SU-DHL-6 (cell line): ENCODE measurements at regions not wholly inside any gene's neighbourhood (a gene's known extent, or its start where the extent isn't known, plus 50 kb on each side); places are given as distances from the start of the nearest gene placed in this dataset.

Source experiments
- CTCF ChIP-seq: fragments of 200-600 bp; sonication (generic); IDR thresholded peaks from one replicate; pipeline ENCODE4 v1.5.1; 2017; ENCODE audit warnings: antibody characterized with exemption, mild to moderate bottlenecking, low read length, moderate library complexity; ENCODE audit not compliant: insufficient read depth, poor library complexity, severe bottlenecking
- EZH2phosphoT487 ChIP-seq: fragments of 200-600 bp; sonication (generic), shearing (Covaris generic); conservative IDR thresholded peaks from 2 replicates; pipeline ENCODE4 v1.6.1; 2018; ENCODE audit warnings: mild to moderate bottlenecking, antibody characterized with exemption, low read length, moderate library complexity, mixed read lengths

- TF ChIP-seq CTCF = no peak
- TF ChIP-seq EZH2phosphoT487 = no peak
Measured at GRCh38 chr5:174850565-174851169, 126.3 kb downstream of the MSX2 start.
